Parathyroid adenoma (tissue), 2 donors: ENCODE measurements at regions not wholly inside any gene's neighbourhood (a gene's known extent, or its start where the extent isn't known, plus 50 kb on each side); places are given as distances from the start of the nearest gene placed in this dataset.

Experiments
- H2AFZ ChIP-seq: fragments of 300-600 bp; sonication (generic); one replicate; pipeline ENCODE4 v1.7.0; 2017; ENCODE audit warnings: antibody characterized with exemption, mild to moderate bottlenecking
- H3K27ac ChIP-seq: fragments of 300-600 bp; sonication (generic); one replicate; pipeline ENCODE4 v1.7.0; 2017
- H3K27me3 ChIP-seq: fragments of 300-600 bp; sonication (generic); one replicate; pipeline ENCODE4 v1.7.0; 2017; ENCODE audit warnings: low read length; ENCODE audit not compliant: control insufficient read depth, insufficient read depth
- H3K36me3 ChIP-seq: fragments of 300-600 bp; sonication (generic); one replicate; pipeline ENCODE4 v1.7.0; 2017; ENCODE audit warnings: low read length; ENCODE audit not compliant: control insufficient read depth, insufficient read depth
- H3K4me1 ChIP-seq: fragments of 300-600 bp; sonication (generic); one replicate; pipeline ENCODE4 v1.7.0; 2017; ENCODE audit warnings: control low read depth
- H3K4me2 ChIP-seq: fragments of 300-600 bp; sonication (generic); one replicate; pipeline ENCODE4 v1.7.0; 2017; ENCODE audit warnings: low read length
- H3K4me3 ChIP-seq: fragments of 300-600 bp; sonication (generic); one replicate; pipeline ENCODE4 v1.7.0; 2017; ENCODE audit warnings: low read depth, low read length
- H3K79me2 ChIP-seq: fragments of 300-600 bp; sonication (generic); one replicate; pipeline ENCODE4 v1.7.0; 2017; ENCODE audit warnings: control low read depth
- H3K9ac ChIP-seq: fragments of 300-600 bp; sonication (generic); one replicate; pipeline ENCODE4 v1.7.0; 2017; ENCODE audit warnings: mild to moderate bottlenecking
- H3K9me3 ChIP-seq: fragments of 300-600 bp; sonication (generic); one replicate; pipeline ENCODE4 v1.7.0; 2017; ENCODE audit warnings: low read length; ENCODE audit not compliant: control insufficient read depth
- CTCF ChIP-seq: fragments of 300-600 bp; sonication (generic); IDR thresholded peaks from one replicate; pipeline ENCODE4 v1.7.0; 2017; ENCODE audit warnings: antibody characterized with exemption, mild to moderate bottlenecking
- donor health status: primary hyperparathyroidism.

GRCh38 chr4:63644396-63644795 is 764.9 kb downstream of the TECRL start:
- H3K9ac ChIP-seq: no peak overlapping the region
- H3K9me3 ChIP-seq: no peaks in the 10 kb centered on the region
- no peak overlapping the region for H2AFZ ChIP-seq
- H3K79me2 ChIP-seq: no peaks in the 10 kb centered on the region
- no peak overlapping the region for H3K4me2 ChIP-seq
- no peak overlapping the region for H3K27ac ChIP-seq
- H3K4me3 ChIP-seq: no peak overlapping the region
- no peak for TF ChIP-seq CTCF
- no peaks in the 10 kb centered on the region for H3K4me1 ChIP-seq
- H3K36me3 ChIP-seq: no peaks in the 10 kb centered on the region
- H3K27me3 ChIP-seq: no peaks in the 10 kb centered on the region

GRCh38 chr4:63637270-63637669 is 772.0 kb downstream of the TECRL start:
- Histone ChIP-seq H3K36me3 (no peaks in the 10 kb centered on the region), H3K27ac (no peak overlapping the region), H3K27me3 (no peaks in the 10 kb centered on the region), H3K4me2 (no peak overlapping the region), H3K79me2 (no peaks in the 10 kb centered on the region), H3K4me1 (no peaks in the 10 kb centered on the region), H2AFZ (no peak overlapping the region), H3K4me3 (no peak overlapping the region), H3K9me3 (no peaks in the 10 kb centered on the region), H3K9ac (no peak overlapping the region)
- no peak for TF ChIP-seq CTCF

GRCh38 chr4:63632858-63633257 is 776.4 kb downstream of the TECRL start:
- TF ChIP-seq CTCF: no peak
- Histone ChIP-seq H3K79me2 (no peaks in the 10 kb centered on the region), H3K4me2 (no peak overlapping the region), H3K4me3 (no peak overlapping the region), H3K9me3 (no peaks in the 10 kb centered on the region), H3K36me3 (no peaks in the 10 kb centered on the region), H3K27me3 (no peaks in the 10 kb centered on the region), H2AFZ (no peak overlapping the region), H3K27ac (no peak overlapping the region), H3K4me1 (no peaks in the 10 kb centered on the region), H3K9ac (no peak overlapping the region)

GRCh38 chr4:63620271-63620670 is 789.0 kb downstream of the TECRL start:
- Histone ChIP-seq H3K27ac (no peak overlapping the region), H3K4me2 (no peak overlapping the region), H3K27me3 (no peaks in the 10 kb centered on the region), H3K4me1 (no peaks in the 10 kb centered on the region), H3K4me3 (no peak overlapping the region), H2AFZ (no peak overlapping the region), H3K9me3 (no peaks in the 10 kb centered on the region), H3K79me2 (no peaks in the 10 kb centered on the region), H3K9ac (no peak overlapping the region), H3K36me3 (no peaks in the 10 kb centered on the region)
- no peak for TF ChIP-seq CTCF

GRCh38 chr4:63619771-63620170 is 789.5 kb downstream of the TECRL start:
- Histone ChIP-seq H3K9ac (no peak overlapping the region), H3K4me3 (no peak overlapping the region), H3K27me3 (no peaks in the 10 kb centered on the region), H2AFZ (no peak overlapping the region), H3K4me2 (no peak overlapping the region), H3K4me1 (no peaks in the 10 kb centered on the region), H3K27ac (no peak overlapping the region), H3K36me3 (no peaks in the 10 kb centered on the region), H3K79me2 (no peaks in the 10 kb centered on the region), H3K9me3 (no peaks in the 10 kb centered on the region)
- TF ChIP-seq CTCF: no peak
